Esophagus mucosa (tissue), 1 donor: ENCODE measurements at regions not wholly inside any gene's neighbourhood (a gene's known extent, or its start where the extent isn't known, plus 50 kb on each side); places are given as distances from the start of the nearest gene placed in this dataset.
"Not testable (repeated sequence)": the region's sequence is repeated elsewhere in the genome, so short reads cannot be mapped to it uniquely, and the experiment has no call there.

Experiments
- ATAC-seq: fragments of 200-7000 bp; cut with Tn5 transposase; one replicate; pipeline ENCODE4 v1.9.1; 2020
- donor health status: DM: yes; HTN: yes; CAD: no.

- no peak for ATAC-seq
Measured at GRCh38 chr3:106078635-106079034, 209.8 kb upstream of the CBLB start.

- no peak for ATAC-seq
Measured at GRCh38 chr3:106082616-106083015, 213.8 kb upstream of the CBLB start.

- no peak for ATAC-seq
Measured at GRCh38 chr3:106083207-106083606, 214.4 kb upstream of the CBLB start.

- no peak for ATAC-seq
Measured at GRCh38 chr3:106083854-106084253, 215.0 kb upstream of the CBLB start.

- no peak for ATAC-seq
Measured at GRCh38 chr3:106086038-106086437, 217.2 kb upstream of the CBLB start.

GRCh38 chr3:106086636-106087035, 217.8 kb upstream of the CBLB start:
- no peak for ATAC-seq

- ATAC-seq, result no peak
Measured at GRCh38 chr3:106088304-106088703, 219.5 kb upstream of the CBLB start.

GRCh38 chr3:106088899-106089298, 220.1 kb upstream of the CBLB start:
- ATAC-seq, result no peak

GRCh38 chr3:106089806-106090205, 221.0 kb upstream of the CBLB start:
- no peak for ATAC-seq

GRCh38 chr3:106092792-106093191, 224.0 kb upstream of the CBLB start:
- no peak for ATAC-seq

GRCh38 chr3:106093616-106094015, 224.8 kb upstream of the CBLB start:
- no peak for ATAC-seq

GRCh38 chr3:106097817-106098435, 229.1 kb upstream of the CBLB start:
- ATAC-seq, result no peak

GRCh38 chr3:106103383-106103782, 234.6 kb upstream of the CBLB start:
- no peak for ATAC-seq

- no peak for ATAC-seq
Measured at GRCh38 chr3:106104078-106104477, 235.3 kb upstream of the CBLB start.

GRCh38 chr3:106108925-106109324, 240.1 kb upstream of the CBLB start:
- ATAC-seq, result no peak

GRCh38 chr3:106112561-106112960, 243.7 kb upstream of the CBLB start:
- ATAC-seq, result not testable (repeated sequence)

- no peak for ATAC-seq
Measured at GRCh38 chr3:106113747-106114146, 244.9 kb upstream of the CBLB start.

- ATAC-seq, result no peak
Measured at GRCh38 chr3:106114220-106114619, 245.4 kb upstream of the CBLB start.

- no peak for ATAC-seq
Measured at GRCh38 chr3:106114848-106115247, 246.0 kb upstream of the CBLB start.

GRCh38 chr3:106115557-106115956, 246.7 kb upstream of the CBLB start:
- ATAC-seq, result no peak

GRCh38 chr3:106116733-106117489, 248.1 kb upstream of the CBLB start:
- ATAC-seq, result no peak

GRCh38 chr3:106117490-106117858, 248.7 kb upstream of the CBLB start:
- ATAC-seq, result peak; percentile 98

GRCh38 chr3:106119614-106120082, 250.8 kb upstream of the CBLB start:
- ATAC-seq, result peak; percentile 34

- no peak for ATAC-seq
Measured at GRCh38 chr3:106120356-106120755, 251.5 kb upstream of the CBLB start.
